GM23338 (cell line): ENCODE measurements at regions not wholly inside any gene's neighbourhood (a gene's known extent, or its start where the extent isn't known, plus 50 kb on each side); places are given as distances from the start of the nearest gene placed in this dataset.

ENCODE experiments used
- ATAC-seq: fragments of 200-7000 bp; cut with Tn5 transposase; 3 replicates; pipeline ENCODE4 v1.9.1; 2020
- DNase-seq: peaks from one replicate; pipeline ENCODE4 v3.0.0-alpha.2; 2015; ENCODE audit warnings: low spot score
- H2AFZ ChIP-seq: fragments of 200-600 bp; sonication (generic); 2 replicates; pipeline ENCODE4 v1.8.0; 2016; ENCODE audit warnings: antibody characterized with exemption, mild to moderate bottlenecking, moderate library complexity
- H3F3A ChIP-seq: fragments of 200-600 bp; sonication (generic); replicated peaks from 2 replicates; pipeline ENCODE4 v1.8.0; 2017; ENCODE audit warnings: antibody characterized with exemption, mixed run types, low read depth
- H3K27ac ChIP-seq: fragments of 200-600 bp; sonication (generic); 2 replicates; pipeline ENCODE4 v1.6.1; 2016; ENCODE audit warnings: low read depth
- H3K27me3 ChIP-seq: fragments of 200-600 bp; sonication (generic); 2 replicates; pipeline ENCODE4 v1.8.0; 2016; ENCODE audit warnings: mild to moderate bottlenecking, mixed run types, moderate library complexity; ENCODE audit not compliant: insufficient read depth
- H3K36me3 ChIP-seq: fragments of 200-600 bp; sonication (generic); 2 replicates; pipeline ENCODE4 v1.8.0; 2016; ENCODE audit warnings: mild to moderate bottlenecking; ENCODE audit not compliant: insufficient read depth
- H3K4me1 ChIP-seq: fragments of 200-600 bp; sonication (generic); 2 replicates; pipeline ENCODE4 v1.8.0; 2016; ENCODE audit warnings: mild to moderate bottlenecking, moderate library complexity; ENCODE audit not compliant: insufficient read depth
- H3K4me2 ChIP-seq: fragments of 200-600 bp; sonication (generic); 2 replicates; pipeline ENCODE4 v1.7.1; 2017; ENCODE audit warnings: mixed run types
- H3K4me3 ChIP-seq: fragments of 200-600 bp; sonication (generic); 2 replicates; pipeline ENCODE4 v1.6.1; 2016; ENCODE audit warnings: mixed run types
- H3K79me2 ChIP-seq: fragments of 200-600 bp; sonication (generic); replicated peaks from 2 replicates; pipeline ENCODE4 v1.8.0; 2017; ENCODE audit warnings: mild to moderate bottlenecking; ENCODE audit not compliant: insufficient read depth
- H3K9me2 ChIP-seq: fragments of 200-600 bp; sonication (generic); 2 replicates; pipeline ENCODE4 v1.8.0; 2017; ENCODE audit not compliant: insufficient read depth
- H4K20me1 ChIP-seq: fragments of 200-600 bp; sonication (generic); replicated peaks from 2 replicates; pipeline ENCODE4 v1.8.0; 2017; ENCODE audit warnings: mild to moderate bottlenecking; ENCODE audit not compliant: insufficient read depth
- H3K27ac Mint-ChIP-seq: 2 replicates; pipeline ENCODE4 v1.8.0; 2020; ENCODE audit warnings: inconsistent platforms, mild to moderate bottlenecking, moderate library complexity, mixed read lengths
- H3K27me3 Mint-ChIP-seq: 3 replicates; pipeline ENCODE4 v1.8.0; 2022; ENCODE audit warnings: low read depth, mild to moderate bottlenecking, moderate library complexity, mixed read lengths, inconsistent platforms; ENCODE audit not compliant: insufficient read depth, poor library complexity
- H3K36me3 Mint-ChIP-seq: 3 replicates; pipeline ENCODE4 v1.8.0; 2021; ENCODE audit warnings: low read depth, mild to moderate bottlenecking, inconsistent platforms, moderate library complexity, mixed read lengths
- H3K4me1 Mint-ChIP-seq: 3 replicates; pipeline ENCODE4 v1.8.0; 2020; ENCODE audit warnings: mild to moderate bottlenecking, inconsistent platforms, mixed read lengths
- H3K4me3 Mint-ChIP-seq: 3 replicates; pipeline ENCODE4 v1.8.0; 2021; ENCODE audit warnings: moderate library complexity, mild to moderate bottlenecking, inconsistent platforms, mixed read lengths
- H3K9me3 Mint-ChIP-seq: 3 replicates; pipeline ENCODE4 v1.8.0; 2020; ENCODE audit warnings: moderate library complexity, mild to moderate bottlenecking, inconsistent platforms, mixed read lengths
- CREB1 ChIP-seq: fragments of 250-450 bp; sonication (Bioruptor Pico); IDR thresholded peaks from 2 replicates; pipeline ENCODE4 v1.5.0; 2020; ENCODE audit warnings: low read depth, mild to moderate bottlenecking, moderate library complexity
- POLR2AphosphoS5 ChIP-seq: IDR thresholded peaks from 2 replicates; pipeline ENCODE4 v1.6.1; 2016; ENCODE audit warnings: antibody characterized with exemption, low read depth
- REST ChIP-seq: IDR thresholded peaks from one replicate; pipeline ENCODE4 v1.6.1; 2018; ENCODE audit warnings: antibody characterized with exemption; ENCODE audit not compliant: unreplicated experiment
- STAT1 ChIP-seq: IDR thresholded peaks from one replicate; pipeline ENCODE4 v1.6.1; 2016; ENCODE audit warnings: antibody characterized with exemption; ENCODE audit not compliant: unreplicated experiment
- ZNF462 ChIP-seq: fragments of 250-450 bp; sonication (Bioruptor Pico); IDR thresholded peaks from 2 replicates; pipeline ENCODE4 v1.5.0; 2020; ENCODE audit warnings: mild to moderate bottlenecking, moderate library complexity

DNA sequence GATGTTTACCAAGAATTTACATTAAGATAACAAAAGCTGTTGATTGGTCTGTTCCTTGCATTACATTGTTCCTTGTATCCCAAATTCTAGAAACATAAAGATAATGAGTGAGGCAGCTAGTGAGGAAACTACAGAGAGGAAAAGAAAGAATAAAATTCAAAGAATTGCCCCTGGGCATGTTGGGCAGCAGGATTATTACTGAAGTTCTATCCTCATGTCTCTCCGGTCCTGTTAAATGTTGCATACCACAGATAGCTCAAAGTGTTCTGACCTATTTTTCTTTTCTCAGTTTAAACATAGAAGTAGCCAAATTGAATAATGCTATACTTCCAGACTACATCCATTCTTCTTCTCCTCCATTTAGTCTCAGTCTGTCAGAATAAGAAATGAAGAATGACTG lies 58.2 kb upstream of the DYNC1I2 start:
- Histone ChIP-seq H4K20me1 (no peaks in the 10 kb centered on the region), H2AFZ (no peak overlapping the region), H3K27ac (no peak overlapping the region), H3K4me1 (no peaks in the 10 kb centered on the region), H3K4me2 (no peak overlapping the region), H3K9me2 (no peaks in the 10 kb centered on the region; the same call in 1 of the 2 replicates), H3K79me2 (no peaks in the 10 kb centered on the region), H3K36me3 (peaks cover 23% of the 10 kb centered on the region), H3F3A (no peaks in the 10 kb centered on the region), H3K4me3 (no peak overlapping the region), H3K27me3 (no peaks in the 10 kb centered on the region)
- TF ChIP-seq STAT1 = no peak
- no peak for TF ChIP-seq ZNF462
- no peak for TF ChIP-seq POLR2AphosphoS5
- TF ChIP-seq REST = no peak
- TF ChIP-seq CREB1 (CRISPR knock-in tag) = no peak
- H3K36me3 Mint-ChIP-seq = peaks cover 58% of the 10 kb centered on the region
- DNase-seq = no peak
- ATAC-seq = no peak
- H3K27me3 Mint-ChIP-seq = peaks cover 6% of the 10 kb centered on the region
- no peak overlapping the region for H3K4me3 Mint-ChIP-seq
- peaks cover 86% of the 10 kb centered on the region for H3K9me3 Mint-ChIP-seq
- H3K4me1 Mint-ChIP-seq = no peaks in the 10 kb centered on the region
- no peak overlapping the region for H3K27ac Mint-ChIP-seq
